ENCODE measurements at regions not wholly inside any gene's neighbourhood (a gene's known extent, or its start where the extent isn't known, plus 50 kb on each side); places are given as distances from the start of the nearest gene placed in this dataset.

DNA sequence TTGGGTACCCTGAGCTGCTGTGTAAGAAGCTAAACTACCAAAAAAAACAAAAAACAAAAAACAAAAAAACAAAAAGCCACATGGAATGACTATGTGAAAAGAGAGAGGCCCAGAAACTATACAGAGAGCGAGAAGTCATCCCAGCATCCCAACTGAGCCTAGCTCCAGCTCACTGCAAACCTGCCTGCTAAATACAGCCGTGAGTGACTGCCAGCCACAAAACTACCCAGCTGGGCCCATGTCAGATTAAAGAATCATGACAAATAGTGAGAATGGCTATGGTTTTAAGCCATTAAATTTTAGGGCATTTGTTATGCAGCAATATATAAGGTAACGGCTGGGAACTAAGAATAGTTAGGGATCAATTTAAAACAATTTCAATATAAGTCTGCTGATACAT, 335.1 kb upstream of the PDE4D start:
- no peak overlapping the region for H3K18ac ChIP-seq (ENCODE audit: insufficient read length, low read depth, low read length)
- H3K4me2 ChIP-seq (ENCODE audit: insufficient read depth, insufficient read length, low read length), result no peak overlapping the region
- H3K9ac ChIP-seq (ENCODE audit: extremely low read depth, insufficient read length, low read length), result no peak overlapping the region
- no peak overlapping the region for H3K23ac ChIP-seq (ENCODE audit: insufficient read length, low read depth, low read length)
- Mint-ChIP-seq H3K27me3 (ENCODE audit: low read depth) (no peaks in the 10 kb centered on the region), H3K9me3 (no peaks in the 10 kb centered on the region), H3K4me3 (no peak overlapping the region), H3K4me1 (no peaks in the 10 kb centered on the region), H3K36me3 (ENCODE audit: insufficient read depth in 1 of 3, low read depth in 3 of 3) (no peaks in the 10 kb centered on the region), H3K27ac (peak overlapping the region in 1 of 3 experiments; percentile 54; a peak in 1 of 7 replicates)
- H2BK15ac ChIP-seq (ENCODE audit: low read depth, low read length), result no peak overlapping the region
- no peak overlapping the region for H3K27ac ChIP-seq (ENCODE audit: insufficient read length, low read depth, low read length)
- no peaks in the 10 kb centered on the region for H3K4me1 ChIP-seq (ENCODE audit: insufficient read depth, low read length)
- H3K79me2 ChIP-seq (ENCODE audit: insufficient read depth, low read length), result no peaks in the 10 kb centered on the region
- H2AK5ac ChIP-seq (ENCODE audit: insufficient read length, low read length), result no peak overlapping the region
- H2BK120ac ChIP-seq (ENCODE audit: low read depth, low read length, poor library complexity, severe bottlenecking), result no peak overlapping the region
- no peak overlapping the region for H4K8ac ChIP-seq (replicated peaks; ENCODE audit: insufficient read length, low read depth, low read length)
- no peaks in the 10 kb centered on the region for H3K27me3 ChIP-seq (ENCODE audit: insufficient read depth, low read length)
- no peak overlapping the region for H3K56ac ChIP-seq (ENCODE audit: insufficient read length, low read depth, low read length)
- no peaks in the 10 kb centered on the region for H3K79me1 ChIP-seq (ENCODE audit: insufficient read depth, low read depth, low read length, poor library complexity, severe bottlenecking)
- TF ChIP-seq, protein P1, sequence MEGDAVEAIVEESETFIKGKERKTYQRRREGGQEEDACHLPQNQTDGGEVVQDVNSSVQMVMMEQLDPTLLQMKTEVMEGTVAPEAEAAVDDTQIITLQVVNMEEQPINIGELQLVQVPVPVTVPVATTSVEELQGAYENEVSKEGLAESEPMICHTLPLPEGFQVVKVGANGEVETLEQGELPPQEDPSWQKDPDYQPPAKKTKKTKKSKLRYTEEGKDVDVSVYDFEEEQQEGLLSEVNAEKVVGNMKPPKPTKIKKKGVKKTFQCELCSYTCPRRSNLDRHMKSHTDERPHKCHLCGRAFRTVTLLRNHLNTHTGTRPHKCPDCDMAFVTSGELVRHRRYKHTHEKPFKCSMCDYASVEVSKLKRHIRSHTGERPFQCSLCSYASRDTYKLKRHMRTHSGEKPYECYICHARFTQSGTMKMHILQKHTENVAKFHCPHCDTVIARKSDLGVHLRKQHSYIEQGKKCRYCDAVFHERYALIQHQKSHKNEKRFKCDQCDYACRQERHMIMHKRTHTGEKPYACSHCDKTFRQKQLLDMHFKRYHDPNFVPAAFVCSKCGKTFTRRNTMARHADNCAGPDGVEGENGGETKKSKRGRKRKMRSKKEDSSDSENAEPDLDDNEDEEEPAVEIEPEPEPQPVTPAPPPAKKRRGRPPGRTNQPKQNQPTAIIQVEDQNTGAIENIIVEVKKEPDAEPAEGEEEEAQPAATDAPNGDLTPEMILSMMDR (conservative IDR thresholded peaks at IDR 0.05), result no peak
- H3K4ac ChIP-seq (ENCODE audit: low read depth, low read length), result no peak overlapping the region
- no peak overlapping the region for H2BK5ac ChIP-seq (ENCODE audit: insufficient read length, low read length)
- no peaks in the 10 kb centered on the region for H3K23me2 ChIP-seq (ENCODE audit: insufficient read length, low read depth, low read length, poor library complexity, severe bottlenecking)
- no peak overlapping the region for H4K5ac ChIP-seq (ENCODE audit: insufficient read length, low read depth, low read length)
- no peak overlapping the region for H2BK12ac ChIP-seq (ENCODE audit: insufficient read length, low read depth, low read length)
- H3K14ac ChIP-seq (ENCODE audit: insufficient read depth, low read length), result no peak overlapping the region
- H4K91ac ChIP-seq (ENCODE audit: insufficient read length, low read depth, low read length), result no peak overlapping the region
- DNase-seq, result no peak
- H2AFZ ChIP-seq (ENCODE audit: low read length), result no peak overlapping the region
- H2BK20ac ChIP-seq (ENCODE audit: low read depth, low read length, poor library complexity, severe bottlenecking), result no peak overlapping the region
- no peaks in the 10 kb centered on the region for H3K9me3 ChIP-seq (ENCODE audit: control insufficient read depth, low read depth, low read length)
- H4K20me1 ChIP-seq (ENCODE audit: control insufficient read depth, insufficient read depth, insufficient read length), result no peaks in the 10 kb centered on the region
- WGBS (ENCODE audit: extremely low coverage, insufficient read length, low lambda C conversion rate), result no CpG with 5 or more reads among the region's 3 CpGs
- H3T11ph ChIP-seq (ENCODE audit: low read length), result no peak overlapping the region

All from H9 (cell line).